Activated gamma-delta T cell treated with anti-CD3 and anti-CD28 coated beads, Interleukin-2, amount 50 U/mL, for 16 hours (primary cell): ENCODE measurements at regions not wholly inside any gene's neighbourhood (a gene's known extent, or its start where the extent isn't known, plus 50 kb on each side); places are given as distances from the start of the nearest gene placed in this dataset.
"Not testable (repeated sequence)": the region's sequence is repeated elsewhere in the genome, so short reads cannot be mapped to it uniquely, and the experiment has no call there.

ENCODE experiments used
- DNase-seq: peaks from one replicate; pipeline ENCODE4 v3.0.0-alpha.2; 2020; ENCODE audit warnings: low read depth

DNA sequence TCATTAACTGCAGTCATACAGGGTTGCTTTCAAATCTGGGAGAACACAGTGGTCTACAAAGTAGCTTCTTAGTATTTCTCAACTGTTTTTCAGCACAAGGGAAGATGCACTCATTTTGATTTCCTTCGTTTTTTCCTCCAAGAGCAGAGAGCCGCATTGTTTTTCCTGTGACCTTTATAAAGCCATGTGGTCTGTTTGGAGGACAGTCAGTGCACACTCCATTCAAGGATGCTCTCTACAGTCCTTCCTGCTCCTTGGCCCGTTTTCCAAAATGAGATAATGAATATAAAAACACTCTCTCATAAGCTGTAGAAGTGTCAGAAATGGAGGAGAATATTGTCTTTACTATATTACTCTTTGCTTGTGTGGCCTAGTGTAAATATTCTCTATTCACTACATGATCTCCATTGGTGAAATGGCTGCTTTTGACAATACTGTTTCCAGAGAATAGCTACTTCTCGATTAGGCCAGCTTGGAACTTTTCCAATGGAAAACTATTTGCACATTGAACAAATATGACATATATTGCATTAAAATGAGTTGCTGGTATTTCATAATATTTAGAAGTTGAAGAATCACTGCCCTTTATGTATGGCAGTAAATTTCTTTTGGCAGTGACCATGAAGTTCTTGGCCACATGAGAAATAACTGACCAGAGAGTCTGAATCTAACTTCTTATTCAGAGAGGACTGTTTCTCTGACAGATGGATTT, 393.1 kb upstream of the RGS6 start:
- DNase-seq = no peak

DNA sequence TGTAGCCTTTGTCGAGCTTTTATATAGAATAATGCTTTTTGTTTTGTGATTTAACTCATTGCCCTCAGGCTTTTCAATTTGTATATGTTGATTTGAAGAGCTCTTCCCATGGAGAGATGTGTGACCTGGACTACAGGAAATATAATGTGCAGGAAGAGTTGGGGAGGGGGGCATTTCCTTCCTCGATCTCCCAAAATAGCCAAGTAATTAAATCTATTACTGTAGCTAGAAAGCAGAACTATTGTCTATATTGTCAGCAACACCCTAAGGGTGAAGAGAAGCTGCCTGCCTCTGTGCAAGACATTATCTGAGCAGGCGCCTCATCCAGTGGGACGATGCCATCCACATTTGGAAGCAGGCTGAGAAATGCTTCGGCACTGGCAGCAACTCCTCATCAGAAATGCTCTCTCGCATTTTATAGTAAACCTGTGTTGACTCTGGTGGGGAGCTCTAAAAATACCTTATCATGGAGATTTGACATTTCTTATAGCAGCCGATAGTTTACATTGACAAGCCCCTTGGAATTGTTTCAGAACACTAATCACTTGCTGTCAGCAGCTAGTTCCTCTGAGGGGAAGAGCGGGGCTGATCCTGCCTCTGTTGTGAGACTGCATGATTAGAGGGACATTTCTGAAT, 392.5 kb upstream of the RGS6 start:
- DNase-seq = no peak

DNA sequence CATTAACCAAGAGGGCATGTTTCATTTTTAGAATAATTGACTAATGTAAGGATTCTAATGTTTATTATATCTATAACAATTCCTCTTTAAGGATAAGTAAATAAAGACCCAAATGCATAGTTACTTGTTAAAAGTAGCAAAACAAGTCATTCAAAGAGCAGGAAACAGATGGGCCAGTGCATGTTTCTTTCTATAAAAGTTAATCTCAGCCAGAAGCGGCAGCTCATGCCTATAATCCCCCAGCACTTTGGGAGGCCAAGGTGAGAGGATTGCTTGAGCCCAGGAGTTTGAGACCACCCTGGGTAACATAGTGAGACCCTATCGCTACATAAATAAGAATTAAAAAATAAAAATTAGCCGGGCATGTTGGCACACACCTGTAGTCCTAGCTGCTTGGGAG, 391.0 kb upstream of the RGS6 start:
- DNase-seq = no peak

GRCh38 chr14:71541973-71542690, 390.1 kb upstream of the RGS6 start:
- no peak for DNase-seq

DNA sequence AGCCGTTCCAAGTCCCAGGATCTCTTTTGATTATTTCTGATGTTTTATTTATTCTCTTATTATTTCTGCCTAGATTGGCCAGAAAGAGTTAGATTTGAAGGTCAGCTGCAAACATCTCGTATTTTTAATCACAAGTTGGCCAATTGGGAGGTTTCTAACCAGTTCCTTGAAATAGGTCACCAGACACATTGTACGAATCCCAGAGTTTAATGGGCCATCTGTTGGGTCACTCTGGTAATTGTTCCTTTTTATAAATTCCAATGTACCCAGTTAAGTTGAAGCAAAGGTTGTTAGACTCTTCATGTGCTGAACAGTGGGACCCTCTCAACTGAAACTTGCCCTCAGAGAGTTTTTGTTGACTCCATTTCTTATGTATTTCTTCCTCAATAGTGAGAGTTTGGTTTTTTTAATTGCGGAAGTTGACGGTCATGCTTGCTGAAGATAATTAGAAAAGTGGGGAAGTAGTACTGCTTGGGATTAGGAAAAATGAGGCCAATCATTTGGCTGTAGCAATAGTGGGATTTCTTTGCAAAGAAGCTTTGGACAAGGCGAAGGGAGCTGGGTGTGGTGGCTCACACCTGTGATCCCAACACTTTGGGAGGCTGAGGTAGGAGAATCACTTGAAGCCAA, 382.7 kb upstream of the RGS6 start:
- DNase-seq = no peak

GRCh38 chr14:71550367-71550766, 381.9 kb upstream of the RGS6 start:
- DNase-seq = no peak

GRCh38 chr14:71551291-71551950, 380.8 kb upstream of the RGS6 start:
- no peak for DNase-seq

- no peak for DNase-seq
Observed at GRCh38 chr14:71552809-71553208, 379.4 kb upstream of the RGS6 start.

DNA sequence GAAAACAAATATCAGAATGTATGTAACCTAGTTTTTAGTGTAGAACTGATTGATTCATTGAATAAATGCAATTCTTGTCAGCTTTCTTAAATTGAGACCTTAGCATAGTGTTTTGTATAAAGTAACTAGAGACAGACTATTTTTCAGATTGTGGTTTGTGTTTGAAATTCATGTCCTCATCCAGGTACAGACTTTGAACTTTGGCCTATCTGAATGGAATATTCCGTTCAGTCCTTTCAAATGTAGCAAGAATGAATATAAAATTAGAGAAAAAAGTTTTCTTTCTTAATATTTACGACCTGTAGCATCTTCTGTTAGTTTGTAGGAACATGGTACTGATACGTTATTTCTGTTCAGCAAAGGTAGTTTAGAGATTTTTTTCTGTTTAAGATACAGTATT, 378.4 kb upstream of the RGS6 start:
- no peak for DNase-seq

DNA sequence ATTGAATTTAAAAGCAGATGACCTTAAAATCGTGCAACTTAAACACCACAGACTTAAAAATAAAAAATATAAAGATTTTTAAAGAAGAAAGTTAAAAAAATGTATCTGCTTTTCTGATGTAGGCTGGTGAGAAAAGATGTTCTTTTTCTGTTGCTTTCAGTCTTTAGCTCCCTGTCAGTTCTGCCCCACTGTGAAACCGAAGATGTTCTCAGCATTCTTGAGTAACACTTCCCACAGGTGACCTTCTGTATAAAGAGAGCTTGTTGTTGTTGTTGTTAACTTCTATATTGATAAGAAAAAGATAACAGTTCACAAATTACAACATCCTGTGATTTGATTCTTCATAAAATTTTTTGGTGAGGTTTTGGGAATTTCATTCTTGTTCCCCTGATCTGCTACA, 377.9 kb upstream of the RGS6 start:
- DNase-seq = no peak

GRCh38 chr14:71554959-71555612, 377.1 kb upstream of the RGS6 start:
- DNase-seq = no peak

GRCh38 chr14:71555654-71556559, 376.3 kb upstream of the RGS6 start:
- DNase-seq = peak; percentile 42

- DNase-seq = no peak
Observed at GRCh38 chr14:71556730-71557129, 375.5 kb upstream of the RGS6 start.

- no peak for DNase-seq
Observed at GRCh38 chr14:71557351-71557750, 374.9 kb upstream of the RGS6 start.

DNA sequence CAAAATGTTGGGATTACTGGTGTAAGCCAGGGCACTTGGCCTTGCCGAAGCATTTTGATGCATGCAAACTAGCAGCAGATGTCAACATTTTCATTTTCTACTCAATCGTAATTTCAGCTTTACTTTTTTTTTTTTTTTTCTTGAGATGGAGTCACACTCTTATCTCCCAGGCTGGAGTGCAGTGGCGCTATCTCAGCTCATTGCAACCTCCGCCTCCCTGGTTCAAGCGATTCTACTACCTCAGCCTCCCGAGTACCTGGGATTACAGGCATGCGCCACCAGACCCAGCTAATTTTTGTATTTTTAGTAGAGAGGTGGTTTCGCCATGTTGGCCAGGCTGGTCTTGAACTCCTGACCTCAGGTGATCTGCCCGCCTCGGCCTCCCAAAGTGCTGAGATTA, 373.3 kb upstream of the RGS6 start:
- DNase-seq = not testable (repeated sequence)

GRCh38 chr14:71560751-71561150, 371.5 kb upstream of the RGS6 start:
- no peak for DNase-seq

GRCh38 chr14:71563492-71564153, 368.6 kb upstream of the RGS6 start:
- DNase-seq = no peak

DNA sequence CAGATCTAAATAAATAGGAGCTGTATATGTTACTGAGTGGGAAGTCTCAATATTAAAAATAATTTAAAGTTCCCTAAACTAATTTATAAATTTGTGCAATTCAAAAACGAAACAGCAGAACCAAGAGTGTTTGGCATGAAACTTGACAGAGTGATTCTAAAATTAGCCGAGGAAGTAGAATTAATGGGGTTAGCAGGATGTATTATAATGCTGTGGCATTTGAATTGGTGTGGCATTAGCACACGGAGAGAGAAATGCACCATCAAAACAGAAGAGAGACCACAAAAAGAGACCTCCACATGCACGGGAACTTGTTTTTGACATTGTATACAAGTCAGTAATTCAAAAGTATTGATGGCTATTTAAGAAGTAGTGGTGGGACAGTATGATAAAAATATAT, 366.0 kb upstream of the RGS6 start:
- DNase-seq = no peak

- not testable (repeated sequence) for DNase-seq
Observed at GRCh38 chr14:71567499-71568133, 364.6 kb upstream of the RGS6 start.

GRCh38 chr14:71574976-71575375, 357.3 kb upstream of the RGS6 start:
- DNase-seq = no peak
